Myocyte (in vitro differentiated cells): ENCODE measurements at regions not wholly inside any gene's neighbourhood (a gene's known extent, or its start where the extent isn't known, plus 50 kb on each side); places are given as distances from the start of the nearest gene placed in this dataset.
A peak's percentile ranks its signal among the peaks of the same experiment; 100 is the strongest.
"Not testable (repeated sequence)": the region's sequence is repeated elsewhere in the genome, so short reads cannot be mapped to it uniquely, and the experiment has no call there.

Experiments used
- DNase-seq: peaks from one replicate; pipeline ENCODE4 v3.0.0-alpha.2; 2012; ENCODE audit warnings: low read depth

- no peak for DNase-seq
Measured at GRCh38 chr3:164467007-164467406, 611.3 kb downstream of the SI start.

GRCh38 chr3:164465172-164465571, 613.1 kb downstream of the SI start:
- DNase-seq: no peak

DNA sequence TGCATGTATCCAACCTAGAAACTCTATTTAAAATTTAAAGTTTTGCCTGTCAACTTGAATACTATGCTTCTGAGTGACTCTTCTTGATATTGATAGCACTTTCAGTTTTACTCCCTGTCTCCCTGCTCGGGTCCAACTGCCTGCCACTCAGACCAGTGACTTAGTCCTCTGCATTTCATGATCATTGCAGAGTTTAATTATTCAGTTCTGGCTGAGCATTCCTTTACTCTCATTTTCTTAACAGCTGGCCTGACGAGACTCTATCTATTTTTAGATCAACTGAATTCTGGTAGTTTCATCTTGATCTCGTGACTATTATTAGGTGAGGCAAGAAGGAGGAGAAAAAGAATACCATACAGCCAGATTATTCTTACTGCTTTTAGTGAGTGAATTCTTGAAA, 617.4 kb downstream of the SI start:
- peak; percentile 59 for DNase-seq

DNA sequence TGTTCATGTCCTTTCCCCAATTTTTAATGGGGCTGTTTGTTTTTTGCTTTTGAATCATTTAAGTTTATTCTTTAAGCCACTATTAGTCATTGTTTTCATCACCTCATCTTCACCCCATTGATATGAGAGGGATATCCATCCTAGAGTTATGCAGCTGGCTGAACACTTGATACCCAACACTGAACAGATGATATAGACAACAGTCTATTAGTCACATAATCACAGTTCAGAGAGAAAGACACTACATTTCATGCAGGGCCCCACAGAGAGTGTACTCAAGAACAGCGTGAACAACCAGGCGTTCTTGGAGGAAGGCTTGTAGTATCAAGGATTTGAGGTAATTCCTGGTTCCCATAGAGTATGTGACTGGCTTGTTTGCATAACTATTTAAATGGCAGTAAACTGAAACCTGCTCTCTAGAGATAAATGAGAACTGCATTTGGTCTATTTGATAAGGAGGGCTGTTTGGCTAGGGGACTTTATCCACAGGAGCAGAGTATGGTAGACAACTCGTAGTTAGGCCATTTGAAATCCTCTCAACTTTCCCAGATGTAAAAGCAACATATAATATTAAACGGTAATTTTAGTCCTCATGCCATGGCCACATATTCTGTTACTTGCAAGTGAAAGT, 618.7 kb downstream of the SI start:
- DNase-seq: no peak

DNA sequence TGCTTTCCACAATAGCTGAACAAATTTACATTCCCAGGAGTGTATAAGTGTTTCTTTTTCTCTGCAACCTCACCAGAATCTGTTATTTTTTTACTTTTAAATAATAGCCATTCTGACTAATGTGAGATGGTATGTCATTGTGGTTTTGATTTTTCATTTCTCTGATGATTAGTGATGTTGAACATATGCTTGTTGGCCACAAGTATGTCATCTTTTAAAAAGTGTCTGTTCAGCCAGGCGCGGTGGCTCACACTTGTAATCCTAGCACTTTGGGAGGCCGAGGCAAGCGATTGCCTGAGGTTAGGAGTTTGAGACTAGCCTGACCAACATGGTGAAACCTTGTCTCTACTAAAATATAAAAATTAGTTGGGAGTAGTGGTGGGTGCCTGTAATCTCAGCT, 619.3 kb downstream of the SI start:
- DNase-seq: peak; percentile 54

- DNase-seq: no peak
Measured at GRCh38 chr3:164453714-164454113, 624.6 kb downstream of the SI start.

- DNase-seq: no peak
Measured at GRCh38 chr3:164452707-164453106, 625.6 kb downstream of the SI start.

GRCh38 chr3:164451072-164451910, 627.0 kb downstream of the SI start:
- DNase-seq: no peak

DNA sequence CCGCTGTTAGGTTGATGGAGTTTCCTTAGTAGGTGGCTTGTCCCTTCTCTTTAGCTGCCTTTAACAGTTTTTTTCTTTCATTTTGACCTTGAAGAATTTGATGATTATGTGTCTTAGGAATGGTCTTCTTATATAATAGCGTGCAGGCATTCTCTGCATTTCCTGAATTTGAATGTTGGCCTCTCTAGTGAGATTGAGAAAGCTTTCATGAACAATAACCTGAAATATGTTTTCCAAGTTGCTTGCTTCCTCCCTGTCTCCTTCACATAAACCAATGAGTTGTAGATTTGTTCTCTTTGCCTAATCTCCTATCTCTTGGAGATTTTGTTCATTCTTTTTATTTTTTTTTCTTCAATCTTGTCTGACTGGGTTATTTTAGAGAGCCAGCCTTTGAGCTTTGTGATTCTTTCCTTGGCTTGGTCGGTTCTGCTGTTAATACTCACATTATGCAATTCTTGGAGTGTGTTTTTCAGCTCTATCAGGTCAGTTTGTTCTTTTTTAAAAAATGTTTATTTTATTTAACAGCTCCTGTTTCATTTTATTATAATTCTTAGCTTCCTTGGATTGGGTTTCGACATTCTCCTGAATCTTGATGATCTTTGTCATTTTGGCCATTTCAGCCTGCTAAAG, 627.9 kb downstream of the SI start:
- no peak for DNase-seq

DNA sequence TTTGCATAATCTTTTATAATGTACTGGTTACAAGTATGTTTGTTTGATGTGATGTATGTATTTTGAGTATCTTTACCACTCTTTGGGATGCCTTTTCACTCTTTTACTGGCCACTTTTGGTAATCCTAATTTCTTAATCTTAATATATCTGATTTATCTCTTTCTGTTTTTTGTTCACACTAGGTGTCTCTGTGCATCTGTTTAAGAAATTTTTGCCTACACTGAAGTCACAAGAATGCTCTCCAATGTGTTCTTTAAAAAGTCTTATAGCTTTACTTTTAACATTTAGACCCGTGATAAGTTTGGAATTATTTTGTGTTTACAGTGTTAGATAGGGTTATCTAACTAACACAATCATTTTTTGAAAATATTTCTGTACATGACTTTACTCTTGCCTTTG, 659.1 kb downstream of the SI start:
- DNase-seq: no peak

DNA sequence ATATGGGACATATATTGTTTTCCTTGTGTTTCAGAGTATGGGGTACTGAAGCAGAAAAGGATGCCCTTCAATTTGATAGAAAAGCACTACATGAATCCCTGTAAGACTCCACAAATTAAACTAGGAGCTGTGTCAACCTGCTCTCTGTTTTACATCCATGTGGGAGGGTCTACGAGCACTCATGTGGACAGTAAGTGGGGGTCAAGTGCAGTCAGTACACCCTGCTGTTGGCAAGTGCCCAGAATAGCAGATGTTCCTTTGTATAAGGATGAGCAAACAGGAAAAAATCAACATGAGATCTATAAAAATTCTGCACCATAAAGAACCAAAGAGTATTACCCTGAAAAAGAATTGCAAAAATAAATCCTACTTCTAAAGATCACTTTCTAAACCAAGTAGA, 659.9 kb downstream of the SI start:
- DNase-seq: no peak

DNA sequence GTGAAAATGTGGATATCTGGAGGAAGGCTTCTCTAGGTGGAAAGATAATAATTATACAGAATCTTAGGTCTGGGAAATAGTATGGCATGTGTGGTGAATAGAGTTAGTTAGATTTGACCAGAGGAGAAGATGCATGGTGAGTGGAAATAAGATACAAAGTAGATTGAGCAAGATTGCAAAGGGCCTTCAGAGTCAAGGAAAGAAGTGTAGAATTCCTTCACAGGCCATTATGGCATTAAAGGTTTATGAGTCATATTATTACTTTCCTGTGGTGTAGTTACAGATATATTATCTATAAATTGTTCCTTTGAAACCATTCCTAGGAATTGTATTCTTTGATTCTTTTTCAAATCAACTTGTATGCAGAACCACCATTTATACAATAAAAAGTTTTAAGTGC, 660.3 kb downstream of the SI start:
- DNase-seq: no peak

DNA sequence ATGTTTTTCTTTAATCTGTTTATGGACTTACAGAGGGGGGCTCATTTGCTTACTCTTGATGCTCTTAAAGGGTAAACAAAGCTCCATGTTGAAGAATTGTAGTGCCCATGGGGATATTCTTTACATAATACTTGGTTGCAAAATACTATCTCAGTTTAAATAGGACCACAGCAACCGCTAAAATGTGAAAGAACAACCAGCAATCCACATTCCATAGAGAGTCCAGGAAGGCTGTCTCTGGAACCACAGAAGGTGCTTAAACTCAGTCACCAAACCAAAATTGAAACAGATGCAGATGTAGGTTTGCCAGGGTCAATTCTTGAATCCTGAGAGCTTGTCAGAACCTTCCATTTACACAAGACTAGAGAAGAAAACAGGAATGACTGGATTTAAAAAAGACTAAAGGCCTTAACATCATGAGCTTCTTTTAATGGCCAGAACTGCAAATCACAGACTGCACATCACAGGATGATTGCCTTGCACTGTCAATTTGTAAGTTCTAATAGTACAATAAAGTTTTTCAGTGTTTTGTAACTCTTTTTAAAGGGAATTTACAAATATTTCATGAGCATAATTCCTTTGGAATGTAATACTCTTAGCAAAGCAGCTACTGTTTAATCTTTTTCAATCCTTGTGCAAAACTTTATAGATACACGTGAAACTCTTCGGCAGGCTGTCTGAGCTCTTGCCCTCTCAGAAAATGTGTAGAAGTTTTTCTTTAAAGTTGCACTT, 661.6 kb downstream of the SI start:
- peak; percentile 1 for DNase-seq

GRCh38 chr3:164408326-164408725, 670.0 kb downstream of the SI start:
- DNase-seq: no peak

DNA sequence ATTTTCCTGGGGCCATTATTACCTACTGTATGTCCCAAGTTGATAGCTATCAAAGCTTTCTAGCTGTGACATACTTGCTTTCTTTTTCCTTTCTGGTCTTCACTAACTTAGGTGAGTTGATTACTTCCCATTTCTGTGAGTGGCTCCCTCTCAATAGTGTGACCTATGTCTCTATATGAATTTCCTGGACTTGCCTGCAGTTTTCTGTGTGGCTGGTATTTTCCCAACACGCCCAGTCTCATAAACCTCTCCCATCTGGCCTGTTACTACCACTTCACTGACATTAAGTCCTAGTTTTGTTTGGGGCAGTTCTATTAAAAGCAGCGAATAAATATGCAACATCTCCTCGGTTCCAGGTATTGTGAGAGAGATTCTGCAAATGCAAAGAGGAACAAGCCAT, 671.2 kb downstream of the SI start:
- DNase-seq: no peak

GRCh38 chr3:164406281-164406680, 672.0 kb downstream of the SI start:
- no peak for DNase-seq

DNA sequence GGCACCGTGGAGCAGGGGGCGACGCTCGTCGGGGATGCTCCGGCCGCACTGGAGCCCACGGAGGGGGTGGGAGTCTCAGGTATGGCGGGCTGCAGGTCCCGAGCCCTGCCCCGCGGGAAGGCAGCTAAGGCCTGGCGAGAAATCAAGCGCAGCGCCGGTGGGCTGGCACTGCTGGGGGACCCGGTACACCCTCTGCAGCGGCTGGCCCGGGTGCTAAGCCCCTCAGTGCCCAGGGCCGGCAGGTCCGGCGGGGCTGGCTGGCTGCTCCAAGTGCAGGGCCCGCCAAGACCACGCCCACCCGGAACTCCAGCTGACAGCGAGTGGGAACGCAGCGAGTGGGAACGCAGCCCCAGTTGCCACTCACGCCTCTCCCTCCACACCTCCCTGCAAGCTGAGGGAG, 676.4 kb downstream of the SI start:
- DNase-seq: no peak

DNA sequence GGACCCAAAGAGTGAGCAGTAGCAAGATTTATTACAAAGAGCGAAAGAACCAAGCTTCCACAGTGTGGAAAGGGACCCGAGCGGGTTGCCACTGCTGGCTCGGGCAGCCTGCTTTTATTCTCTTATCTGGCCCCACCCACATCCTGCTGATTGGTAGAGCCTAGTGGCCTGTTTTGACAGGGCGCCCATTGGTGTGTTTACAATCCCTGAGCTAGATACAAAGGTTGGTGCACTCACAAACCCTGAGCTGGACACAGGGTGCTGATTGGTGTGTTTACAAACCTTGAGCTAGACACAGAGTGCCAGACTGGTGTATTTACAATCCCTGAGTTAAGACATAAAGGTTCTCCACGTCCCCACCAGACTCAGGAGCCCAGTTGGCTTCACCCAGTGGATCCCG, 676.9 kb downstream of the SI start:
- DNase-seq: not testable (repeated sequence)

- no peak for DNase-seq
Measured at GRCh38 chr3:164397462-164397861, 680.8 kb downstream of the SI start.

GRCh38 chr3:164393171-164393570, 685.1 kb downstream of the SI start:
- DNase-seq: no peak

GRCh38 chr3:164390046-164390445, 688.2 kb downstream of the SI start:
- DNase-seq: no peak

DNA sequence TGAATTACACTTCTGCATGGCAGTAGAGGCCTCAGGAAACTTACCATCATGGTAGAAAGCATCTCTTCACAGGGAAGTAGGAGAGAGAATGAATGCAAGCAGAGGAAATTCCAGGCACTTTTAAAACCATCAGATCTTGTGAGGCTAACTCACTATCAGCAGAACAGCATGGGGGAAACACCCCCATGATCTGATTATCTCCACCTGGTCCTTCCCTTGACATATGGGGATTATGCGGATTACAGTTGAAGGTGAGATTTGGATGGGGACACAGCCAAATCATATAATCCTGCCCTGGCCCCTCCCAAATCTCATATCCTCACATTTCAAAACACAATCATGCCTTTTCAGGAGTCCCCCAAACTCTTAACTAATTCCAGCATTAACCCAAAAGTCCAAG, 691.1 kb downstream of the SI start:
- no peak for DNase-seq
